Choroid plexus epithelial cell (primary cell): ENCODE measurements at regions not wholly inside any gene's neighbourhood (a gene's known extent, or its start where the extent isn't known, plus 50 kb on each side); places are given as distances from the start of the nearest gene placed in this dataset.
A peak's percentile ranks its signal among the peaks of the same experiment; 100 is the strongest.

ENCODE experiments used
- DNase-seq: peaks from one replicate; pipeline ENCODE4 v3.0.0-alpha.2; 2010; ENCODE audit warnings: low read depth
- H3K4me3 ChIP-seq: 2 replicates; pipeline ENCODE4 v1.5.1; 2011; ENCODE audit warnings: low read depth, mild to moderate bottlenecking, control low read depth, low read length, moderate library complexity
- CTCF ChIP-seq: conservative IDR thresholded peaks from 2 replicates; pipeline ENCODE4 v1.5.1; 2011; ENCODE audit warnings: low read depth, mild to moderate bottlenecking, control low read depth, inconsistent platforms, low read length, moderate library complexity

DNA sequence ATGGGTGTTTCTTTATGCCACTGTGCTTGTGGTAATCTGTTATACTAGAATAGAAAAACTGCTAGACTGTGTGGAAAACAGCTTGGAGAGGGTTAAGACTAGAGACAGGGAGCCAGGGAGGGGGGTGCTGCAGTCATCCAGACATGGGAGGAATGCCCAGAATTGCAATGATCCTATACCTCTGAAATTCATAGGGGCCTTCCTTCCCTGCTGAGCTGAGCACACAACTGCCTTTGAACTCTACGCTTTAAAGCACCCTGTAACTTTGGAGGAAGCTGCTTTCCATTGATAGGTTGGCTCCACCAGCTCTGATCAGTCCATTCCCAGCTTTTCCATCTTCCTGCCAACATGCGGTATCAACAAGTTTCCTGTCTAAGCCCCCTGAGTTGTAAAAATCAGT lies 155.9 kb upstream of the RASGEF1B start:
- no peak overlapping the region for H3K4me3 ChIP-seq
- no peak for TF ChIP-seq CTCF

DNA sequence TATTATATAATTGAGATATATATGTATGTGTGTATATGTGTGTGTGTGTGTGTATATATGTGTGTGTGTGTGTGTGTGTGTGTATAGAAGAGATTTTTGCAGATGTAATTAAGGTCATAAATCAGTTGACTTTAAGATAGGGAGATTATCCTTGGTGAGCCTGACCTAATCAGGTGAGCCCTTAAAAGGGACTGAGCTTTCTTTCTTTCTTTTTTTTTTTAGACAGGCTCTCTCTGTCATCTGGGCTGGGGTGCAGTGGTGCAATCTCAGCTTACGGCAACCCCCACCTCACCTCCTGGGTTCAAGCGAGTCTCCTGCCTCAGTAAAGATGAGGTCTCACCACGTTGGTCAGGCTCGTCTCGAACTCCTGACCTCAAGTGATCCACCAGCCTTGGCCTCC lies 155.1 kb upstream of the RASGEF1B start:
- TF ChIP-seq CTCF: no peak
- DNase-seq: no peak
- H3K4me3 ChIP-seq: no peak overlapping the region

More for the DNA sequence above, 155.9 kb upstream of the RASGEF1B start:
- peak; percentile 13 for DNase-seq

GRCh38 chr4:81625422-81626417 lies 154.0 kb upstream of the RASGEF1B start:
- no peak for TF ChIP-seq CTCF
- H3K4me3 ChIP-seq: no peak overlapping the region
- DNase-seq: no peak

DNA sequence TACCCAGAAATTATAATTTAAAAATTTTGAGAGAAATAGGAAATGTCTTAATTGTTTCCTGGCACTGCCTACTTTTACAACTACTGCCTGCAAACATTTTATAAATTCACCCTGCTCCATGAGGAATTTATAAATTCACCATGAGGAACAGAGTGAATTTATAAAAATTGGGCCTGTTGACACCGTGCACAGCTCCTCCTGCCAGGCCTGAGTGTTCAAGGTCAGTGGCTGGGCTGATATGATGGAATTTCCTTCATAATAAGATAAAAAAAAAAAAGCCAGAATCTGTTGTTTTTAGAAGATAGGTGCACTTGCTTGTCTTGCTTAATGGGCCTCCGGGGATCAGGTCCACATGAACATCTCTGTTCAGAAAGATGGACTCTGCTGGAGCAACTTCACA lies 151.7 kb upstream of the RASGEF1B start:
- no peak for TF ChIP-seq CTCF
- DNase-seq: no peak
- no peak overlapping the region for H3K4me3 ChIP-seq

- DNase-seq: no peak
- H3K4me3 ChIP-seq: no peak overlapping the region
- no peak for TF ChIP-seq CTCF
Observed at GRCh38 chr4:81622474-81623184, 150.9 kb upstream of the RASGEF1B start.

GRCh38 chr4:81622028-81622427 lies 150.3 kb upstream of the RASGEF1B start:
- H3K4me3 ChIP-seq: no peak overlapping the region
- TF ChIP-seq CTCF: no peak

GRCh38 chr4:81621490-81621889 lies 149.8 kb upstream of the RASGEF1B start:
- DNase-seq: no peak
- no peak overlapping the region for H3K4me3 ChIP-seq
- TF ChIP-seq CTCF: no peak

More at GRCh38 chr4:81622028-81622427, 150.3 kb upstream of the RASGEF1B start:
- DNase-seq: no peak
